ENCODE measurements at regions not wholly inside any gene's neighbourhood (a gene's known extent, or its start where the extent isn't known, plus 50 kb on each side); places are given as distances from the start of the nearest gene placed in this dataset.
"Not testable (repeated sequence)": the region's sequence is repeated elsewhere in the genome, so short reads cannot be mapped to it uniquely, and the experiment has no call there.

DNA sequence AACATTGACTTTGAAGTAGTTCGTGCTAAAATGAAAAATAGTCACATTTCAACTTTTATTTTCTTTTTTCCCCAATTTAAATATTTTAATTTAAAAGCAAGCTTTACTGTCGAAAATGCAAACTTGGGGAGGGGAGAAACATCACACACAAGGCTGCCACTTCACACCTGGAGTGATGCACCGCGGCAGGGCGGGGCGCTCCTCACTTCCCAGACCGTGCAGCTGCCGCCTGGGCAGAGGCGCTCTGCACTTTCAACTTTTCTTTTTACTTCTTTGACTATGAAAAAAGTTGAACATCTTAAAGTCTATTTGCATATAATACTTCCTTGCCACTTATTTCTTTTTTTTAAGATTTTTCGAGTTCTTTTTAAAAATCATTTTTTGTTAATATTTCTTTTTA is 993.3 kb upstream of the GJE1 start:
- DNase-seq = no peak

DNA sequence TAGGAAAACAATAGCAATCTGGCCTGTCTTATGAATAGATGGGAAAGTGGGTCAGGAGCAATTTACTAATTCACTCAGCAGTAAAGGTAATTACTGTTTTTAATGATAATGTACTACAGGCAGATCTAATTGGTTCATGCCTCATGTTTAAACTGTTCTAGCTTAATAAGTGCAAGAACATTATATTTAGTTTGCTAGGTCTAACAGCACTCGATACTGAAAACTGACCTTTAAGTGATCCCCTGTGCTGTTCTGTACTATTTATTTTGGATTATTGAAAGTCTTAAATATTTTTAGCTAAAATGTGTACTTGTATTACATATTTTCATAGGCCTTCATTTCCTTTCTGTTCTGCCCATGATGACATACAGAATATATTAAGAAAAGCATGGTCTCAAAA is 998.0 kb upstream of the GJE1 start:
- peak; percentile 26 for DNase-seq

DNA sequence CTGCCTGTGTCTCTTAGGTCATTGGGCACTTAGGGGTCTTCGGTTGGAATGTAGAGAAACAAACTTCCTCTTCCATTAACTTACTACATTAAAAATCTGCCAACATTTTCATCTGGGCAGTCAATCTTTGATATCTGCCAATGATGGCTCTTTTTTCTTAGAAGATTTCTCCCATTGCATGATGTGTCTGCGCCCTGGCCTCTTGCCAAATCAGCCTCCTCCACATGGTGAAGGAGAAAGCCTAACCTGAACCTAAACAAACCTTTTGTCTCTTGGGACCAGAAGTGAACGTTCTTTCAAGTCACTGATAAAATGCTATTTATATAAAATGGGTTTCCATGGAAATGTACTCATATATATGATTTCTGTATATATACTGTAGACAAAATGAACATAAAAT is 998.9 kb upstream of the GJE1 start:
- DNase-seq = no peak

DNA sequence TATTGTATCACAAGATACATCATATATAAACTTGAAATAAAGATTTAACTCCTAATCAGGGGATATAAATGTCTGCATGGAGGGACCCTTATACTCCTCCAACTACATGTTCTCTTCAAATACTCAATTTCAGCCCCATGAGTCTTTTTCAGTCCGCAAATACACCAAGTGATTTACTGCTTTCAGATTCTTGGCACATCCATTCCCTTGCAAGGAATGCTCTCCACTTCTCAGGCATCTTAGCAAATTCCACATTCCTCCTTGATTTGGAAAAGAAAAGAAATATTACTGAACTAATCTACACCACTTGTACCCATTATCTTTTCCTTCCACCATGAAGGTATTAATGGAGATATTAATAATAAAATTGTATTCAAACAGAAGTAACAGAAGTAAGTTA is 999.4 kb upstream of the GJE1 start:
- DNase-seq = no peak

DNA sequence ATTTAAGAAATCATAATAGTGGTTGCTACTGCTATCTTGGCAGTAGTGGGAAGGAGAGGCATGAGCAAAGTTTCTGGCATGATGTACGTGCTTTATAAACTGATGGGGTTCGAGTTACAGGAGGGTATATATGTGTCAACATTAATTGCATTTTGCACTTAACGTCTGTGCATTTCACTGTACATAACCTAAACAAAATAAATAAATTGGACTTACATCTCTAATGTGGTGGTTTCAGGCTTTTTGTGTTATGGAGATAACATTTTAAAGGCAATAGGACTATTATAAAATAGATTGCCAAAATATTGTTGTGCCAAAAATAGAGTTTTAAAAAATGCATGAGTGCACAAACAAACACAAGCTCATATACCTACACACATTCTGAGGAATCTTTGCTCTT is 1001.1 kb upstream of the GJE1 start:
- DNase-seq = no peak

DNA sequence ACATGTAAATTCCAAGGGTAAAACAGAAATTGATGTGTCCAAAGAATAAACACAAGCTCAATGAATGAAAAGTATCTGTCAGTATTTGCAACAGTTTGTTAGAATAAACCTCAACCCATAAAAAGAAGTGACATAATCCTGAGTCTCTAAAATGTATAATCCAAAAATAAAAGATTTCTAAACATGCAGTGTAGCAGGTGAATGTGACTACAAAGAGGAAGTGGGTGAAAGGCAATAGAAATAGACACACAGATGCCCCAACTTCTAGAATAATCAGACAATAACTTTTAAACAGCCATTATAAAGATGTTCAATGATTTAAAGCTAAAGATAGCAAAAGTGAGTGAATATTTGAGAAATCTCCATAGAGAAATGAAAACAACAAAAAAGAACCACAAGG is 1009.2 kb upstream of the GJE1 start:
- DNase-seq = no peak

DNA sequence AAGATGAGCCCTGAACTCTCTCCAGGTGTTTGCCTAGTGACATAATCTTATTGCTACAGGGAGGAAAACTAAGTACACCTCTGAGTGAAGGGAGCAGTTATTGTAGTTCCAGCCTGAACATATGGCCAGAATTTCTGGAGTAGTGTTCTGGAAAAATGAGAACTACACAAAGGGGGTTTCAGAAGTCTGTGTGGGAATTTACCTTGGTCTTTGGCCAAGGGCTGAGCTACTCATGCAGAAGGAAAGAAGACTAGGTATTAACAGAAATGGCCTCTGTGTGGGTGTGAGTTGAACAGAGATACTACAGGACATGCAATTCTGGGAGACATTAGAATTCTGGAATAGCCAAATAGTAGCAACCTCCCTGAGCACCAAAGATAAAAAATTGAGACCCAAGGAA is 1009.7 kb upstream of the GJE1 start:
- DNase-seq = no peak

DNA sequence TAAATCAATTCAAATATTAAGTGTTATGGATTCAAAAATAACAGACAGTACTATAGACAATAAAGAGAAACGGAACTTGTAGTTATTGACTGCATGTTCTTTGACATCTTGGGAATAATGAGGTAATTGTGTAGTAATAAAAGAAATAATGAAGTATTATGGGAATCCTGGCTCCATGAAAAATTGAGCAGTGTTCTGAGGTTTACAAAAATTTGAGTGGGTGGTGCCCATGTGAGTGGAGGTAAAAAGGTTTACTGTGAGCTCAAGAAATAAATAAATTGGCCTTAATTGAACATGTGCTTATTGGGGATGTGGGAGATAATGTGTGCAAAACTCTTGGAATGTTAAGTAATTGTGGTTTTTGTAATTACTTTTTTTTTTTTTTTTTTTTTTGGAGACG is 1013.7 kb upstream of the GJE1 start:
- DNase-seq = no peak

DNA sequence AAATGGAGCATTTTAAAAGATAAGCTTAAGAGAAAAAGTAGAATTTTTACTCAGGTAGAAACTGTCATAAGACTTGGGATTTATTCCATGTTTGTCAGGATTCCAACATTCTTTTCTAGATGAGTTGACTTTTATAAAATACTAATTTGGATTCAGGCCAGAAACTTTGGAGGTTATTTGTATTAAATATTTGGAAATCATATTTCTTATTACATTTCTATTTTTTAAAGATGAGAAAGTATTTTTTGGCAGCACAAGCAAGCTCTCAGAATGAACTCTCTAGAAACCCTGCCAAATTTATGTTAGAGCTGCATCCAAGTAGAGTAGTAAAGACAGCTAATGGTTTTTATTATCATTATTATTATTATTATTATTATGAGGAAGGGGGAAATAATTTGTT is 1014.9 kb upstream of the GJE1 start:
- DNase-seq = no peak

DNA sequence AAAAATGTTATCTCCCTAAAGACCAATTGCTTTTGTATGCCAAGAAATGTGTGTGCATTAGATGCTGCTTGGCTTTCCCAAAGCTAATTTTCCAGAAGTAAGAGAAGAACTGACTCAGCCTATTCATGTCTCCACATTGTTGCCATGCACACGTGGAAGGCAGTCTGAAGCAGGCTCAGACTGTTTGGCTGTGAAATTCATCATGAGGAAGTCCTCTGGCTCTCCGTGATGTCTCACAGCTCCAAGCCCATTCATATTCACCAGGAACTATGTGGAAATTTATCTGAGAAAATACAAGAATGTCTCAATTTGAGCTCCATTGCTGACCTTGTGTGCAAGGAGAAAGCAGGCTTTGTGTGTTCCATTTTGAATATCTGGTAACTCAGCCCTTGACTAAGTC is 1022.2 kb upstream of the GJE1 start:
- DNase-seq = no peak

DNA sequence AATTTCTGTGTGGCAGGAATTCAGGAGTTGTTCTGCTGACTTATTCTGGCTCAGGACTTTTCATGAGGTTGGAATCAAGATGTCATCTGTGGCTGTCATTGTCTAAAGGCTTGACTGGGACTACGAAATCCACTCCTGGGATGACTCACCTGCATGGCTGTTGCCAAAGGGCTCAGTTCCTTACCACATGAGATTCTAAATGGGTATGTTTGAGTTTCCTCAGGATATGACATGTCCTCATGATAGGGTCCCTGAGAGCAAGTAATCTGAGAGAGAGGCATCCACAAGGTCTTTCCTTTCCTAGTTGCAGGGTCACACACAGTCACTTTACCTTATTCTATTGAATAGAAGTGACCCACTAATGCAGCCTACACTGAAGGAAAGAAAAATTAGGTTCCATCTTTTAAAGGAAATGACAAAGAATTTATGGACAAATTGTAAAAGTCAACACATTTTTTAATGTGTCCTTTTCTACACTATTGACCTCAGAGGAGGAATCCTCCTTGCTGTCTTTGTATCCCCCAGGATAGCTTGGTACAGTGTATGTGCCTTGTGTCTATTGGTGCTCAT is 1025.0 kb upstream of the GJE1 start:
- no peak for DNase-seq

DNA sequence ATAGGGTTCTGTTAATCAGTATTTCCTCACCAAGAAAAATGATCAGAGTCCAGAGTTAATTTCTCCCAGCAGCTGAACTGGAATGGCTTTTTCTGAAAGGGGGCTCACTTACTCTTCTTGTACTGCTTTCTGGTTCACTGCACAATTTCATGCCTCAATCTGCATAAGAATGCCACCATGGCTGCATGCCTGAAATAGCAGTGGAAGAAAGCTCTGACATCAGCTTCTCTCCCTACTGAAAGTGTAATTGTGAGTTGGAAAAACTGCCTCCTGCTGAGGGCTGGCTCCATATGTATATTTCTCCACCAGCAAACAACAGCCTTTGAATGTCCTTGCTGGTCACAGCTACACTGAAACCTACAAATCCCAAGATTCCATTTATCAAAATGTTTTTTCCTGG is 1027.2 kb upstream of the GJE1 start:
- no peak for DNase-seq

DNA sequence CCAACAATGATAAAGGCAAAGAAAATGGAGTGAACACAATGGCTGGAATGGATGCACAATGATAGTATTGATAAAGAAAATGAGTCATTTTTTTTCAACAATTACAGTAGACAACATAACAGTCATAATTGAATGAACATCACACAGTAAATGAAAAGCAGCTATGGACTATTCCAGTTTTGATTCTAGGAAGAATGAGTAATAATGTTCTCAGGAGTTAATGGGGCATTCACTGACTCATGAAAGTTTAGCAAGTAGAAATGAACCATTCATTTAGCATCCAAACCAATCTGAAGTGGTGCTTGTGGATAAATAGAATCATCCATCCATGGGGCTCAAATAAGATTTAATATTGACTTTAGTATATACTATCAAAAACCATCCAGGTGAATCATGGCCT is 1029.5 kb upstream of the GJE1 start:
- DNase-seq = peak; percentile 65

DNA sequence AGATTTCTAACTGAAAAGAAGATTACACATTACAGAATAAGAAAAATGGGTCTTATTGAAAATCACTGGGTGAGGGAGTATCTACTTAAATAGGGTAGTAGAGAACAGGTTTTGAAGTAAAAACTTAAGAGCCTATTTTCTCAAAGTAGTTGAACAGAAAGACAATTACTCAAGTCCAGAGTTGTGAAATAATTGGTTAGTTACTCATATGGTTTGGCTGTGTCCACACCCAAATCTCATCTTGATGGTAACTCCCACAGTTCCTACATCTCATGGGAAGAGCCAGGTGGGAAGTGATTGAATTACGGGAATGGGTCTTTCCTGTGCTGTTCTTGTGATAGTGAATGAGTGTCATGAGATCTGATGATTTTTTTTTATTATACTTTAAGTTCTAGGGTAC is 1035.3 kb upstream of the GJE1 start:
- no peak for DNase-seq

DNA sequence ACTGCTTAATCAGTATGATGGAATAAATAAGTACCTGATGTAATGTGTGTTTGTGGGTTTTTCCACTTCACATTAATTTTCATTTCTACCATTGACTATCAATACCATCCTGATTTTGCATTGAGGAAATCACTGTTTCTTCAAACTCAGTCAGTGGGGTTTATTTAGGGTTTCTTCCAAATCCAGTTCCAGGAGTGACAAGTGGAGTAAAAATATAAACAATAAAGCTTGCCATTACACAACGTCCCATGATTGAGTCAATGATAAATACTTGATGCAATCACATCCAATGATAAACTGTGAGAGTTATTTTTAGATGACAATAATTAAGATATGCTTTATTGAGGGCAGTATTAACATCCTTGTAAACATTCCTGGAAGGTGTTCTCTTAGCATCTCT is 1037.4 kb upstream of the GJE1 start:
- no peak for DNase-seq

DNA sequence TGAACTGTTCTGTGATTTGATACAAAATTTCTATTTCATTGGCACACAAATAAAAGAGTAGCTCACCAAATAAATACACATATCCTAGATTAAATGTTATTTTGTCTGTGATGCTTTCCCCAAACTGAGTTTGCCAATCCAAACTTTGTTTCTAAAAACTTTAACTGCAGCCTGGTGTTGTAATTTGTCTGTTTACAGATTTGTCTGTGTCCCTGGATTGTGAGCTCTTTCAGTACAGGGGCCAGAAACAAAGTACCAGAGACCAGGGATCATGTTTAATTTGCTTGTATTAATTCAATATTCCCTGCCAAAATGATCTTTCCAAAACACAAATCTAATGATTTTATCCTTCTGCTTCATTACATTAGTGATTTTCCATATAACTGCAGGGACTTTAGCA is 1044.6 kb upstream of the GJE1 start:
- DNase-seq = no peak

DNA sequence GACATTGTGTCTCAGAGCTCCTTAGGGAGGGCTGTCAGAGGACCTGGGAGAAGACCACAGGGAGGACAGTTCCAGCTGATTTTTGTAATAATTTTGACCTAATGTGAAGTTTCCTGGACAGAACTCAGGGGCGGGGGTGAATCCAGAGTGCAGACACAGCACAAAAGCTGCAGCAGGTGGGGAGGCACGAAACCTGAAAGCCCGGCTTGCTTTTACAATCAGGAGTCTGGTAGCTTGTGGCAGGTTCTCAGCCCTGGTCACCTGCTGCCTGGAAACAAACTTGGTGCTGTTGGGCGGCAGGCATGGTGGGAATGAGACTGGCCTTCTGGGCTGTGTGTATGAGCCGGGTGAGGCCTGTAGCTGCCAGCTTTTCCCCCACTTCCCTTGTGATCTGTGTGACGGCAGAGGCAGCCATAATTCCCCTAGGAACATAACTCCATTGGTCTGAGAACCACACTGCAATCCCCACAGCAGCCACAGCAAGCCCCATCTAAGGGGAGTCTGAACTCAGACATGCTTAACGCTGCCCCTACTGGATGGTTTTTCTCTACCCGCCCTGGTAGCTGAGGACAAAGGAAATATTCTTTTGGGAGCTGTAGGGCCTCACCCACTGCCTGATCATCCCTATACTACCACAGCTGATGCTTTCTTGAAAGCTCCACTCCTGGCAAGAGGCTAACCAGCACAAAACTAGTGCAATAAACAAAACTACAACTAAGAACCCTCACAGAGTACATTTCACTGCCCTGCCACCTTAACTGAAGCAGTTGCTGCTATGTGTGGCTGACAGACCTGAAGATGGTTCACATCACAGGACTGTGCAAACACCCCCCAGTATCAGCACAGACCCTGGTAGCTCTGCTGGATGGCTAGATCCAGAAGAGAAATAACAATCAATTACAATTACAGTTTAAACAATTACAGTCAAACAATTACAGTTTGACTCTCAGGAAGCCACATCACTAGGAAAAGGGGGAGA is 1055.1 kb upstream of the GJE1 start:
- peak; percentile 21 for DNase-seq

DNA sequence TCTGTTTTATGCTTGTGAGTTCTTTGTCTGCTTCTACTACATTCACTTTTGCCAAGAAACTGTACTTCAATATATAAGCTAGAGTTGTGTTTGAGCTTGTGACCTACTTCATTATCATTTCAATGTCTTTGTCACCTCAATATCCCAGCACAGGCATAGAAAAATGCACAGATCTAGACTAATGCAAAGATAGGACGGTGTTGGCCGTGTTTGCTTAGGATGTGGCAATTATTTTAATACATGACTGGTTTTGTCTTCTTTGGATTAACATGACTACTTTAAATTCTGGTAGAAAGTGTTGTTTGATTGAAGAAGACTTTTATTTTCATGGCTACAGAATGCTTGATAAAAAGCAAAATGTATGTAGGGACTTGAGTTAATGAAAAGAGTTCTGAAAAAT is 1075.0 kb upstream of the GJE1 start:
- DNase-seq = no peak

DNA sequence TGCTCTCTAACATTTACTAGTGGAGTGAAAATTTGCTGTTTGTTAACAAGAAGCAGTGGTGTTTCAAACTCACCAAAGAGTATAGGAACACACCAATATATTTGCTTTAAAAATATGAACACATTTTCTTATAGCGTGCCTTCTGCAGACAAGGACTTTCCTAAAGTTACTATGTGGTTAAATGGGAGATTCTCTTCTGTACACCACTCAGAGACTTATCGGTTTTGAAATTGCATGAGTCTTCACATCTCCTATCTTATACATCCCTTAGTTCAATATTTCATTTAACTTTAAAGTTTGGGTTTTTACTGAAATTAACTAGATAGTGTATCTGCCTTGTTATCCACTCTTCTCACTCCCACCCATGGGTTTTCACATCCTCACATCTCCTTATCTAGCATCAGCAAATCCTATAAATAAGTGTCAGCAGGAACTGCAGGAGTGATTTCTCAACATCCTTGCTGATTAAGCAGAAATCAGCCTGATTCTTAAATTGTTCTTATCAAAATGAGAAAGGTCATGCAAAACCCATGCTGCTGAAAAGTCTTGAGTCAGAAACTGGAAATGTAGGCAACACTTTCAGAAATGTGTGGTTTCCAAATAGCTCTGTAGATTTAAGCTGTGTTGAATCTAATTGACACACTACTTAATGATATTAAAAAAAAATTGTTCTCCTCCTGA is 1075.6 kb upstream of the GJE1 start:
- no peak for DNase-seq

DNA sequence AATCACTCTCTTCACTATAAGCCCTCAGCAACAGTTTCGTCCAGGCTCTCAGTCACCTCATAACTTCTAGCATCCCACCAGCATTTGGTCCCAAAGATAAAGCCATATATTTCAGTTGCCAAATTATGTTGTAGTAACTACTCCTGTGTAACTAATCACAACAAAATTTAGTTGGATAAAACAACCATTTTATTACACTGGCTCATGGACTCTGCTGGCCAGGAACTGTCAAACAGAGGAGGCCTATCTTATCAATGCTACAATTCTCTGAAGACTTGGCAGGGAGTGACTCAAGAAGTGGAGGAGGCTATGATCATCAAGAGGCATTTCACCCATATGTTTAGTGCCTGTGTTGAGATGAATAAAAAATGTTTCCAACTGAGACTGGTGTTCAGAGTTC is 1082.3 kb upstream of the GJE1 start:
- no peak for DNase-seq

DNA sequence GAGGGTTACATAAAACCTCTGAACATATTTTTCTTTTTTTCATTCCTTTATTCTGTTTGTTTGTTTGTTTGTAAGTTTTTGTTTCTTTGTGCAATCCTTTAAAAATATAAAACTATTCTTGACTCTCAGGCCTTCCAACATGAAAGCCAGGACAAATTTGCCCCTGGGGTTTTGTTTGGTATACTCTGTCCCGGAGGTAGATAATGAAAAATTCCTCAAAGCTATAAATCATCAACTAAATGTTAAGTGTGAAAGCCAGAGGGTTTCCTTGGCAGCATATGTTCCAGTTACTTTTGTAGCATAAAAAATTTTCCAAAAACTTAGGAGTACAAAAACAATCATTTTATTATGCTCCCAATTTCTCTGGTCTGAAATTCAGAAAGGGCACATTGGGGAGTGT is 1084.3 kb upstream of the GJE1 start:
- DNase-seq = no peak

DNA sequence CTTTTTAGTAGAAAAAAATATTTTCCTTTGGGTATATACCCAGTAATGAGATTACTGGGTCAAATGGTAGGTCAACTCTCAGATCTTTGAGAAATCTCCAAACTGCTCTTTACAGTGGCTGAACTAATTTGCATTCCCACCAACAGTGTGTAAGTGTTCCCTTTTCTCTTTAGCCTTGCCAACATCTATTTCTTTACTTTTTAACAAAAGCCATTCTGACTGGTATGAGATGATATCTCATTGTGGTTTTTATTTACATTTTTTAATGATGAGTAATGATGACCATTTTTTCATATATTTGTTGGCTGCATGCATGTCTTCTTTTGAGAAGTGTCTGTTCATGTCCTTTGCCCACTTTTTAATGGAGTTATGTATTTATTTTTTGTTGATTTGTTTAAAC is 1086.2 kb upstream of the GJE1 start:
- not testable (repeated sequence) for DNase-seq

DNA sequence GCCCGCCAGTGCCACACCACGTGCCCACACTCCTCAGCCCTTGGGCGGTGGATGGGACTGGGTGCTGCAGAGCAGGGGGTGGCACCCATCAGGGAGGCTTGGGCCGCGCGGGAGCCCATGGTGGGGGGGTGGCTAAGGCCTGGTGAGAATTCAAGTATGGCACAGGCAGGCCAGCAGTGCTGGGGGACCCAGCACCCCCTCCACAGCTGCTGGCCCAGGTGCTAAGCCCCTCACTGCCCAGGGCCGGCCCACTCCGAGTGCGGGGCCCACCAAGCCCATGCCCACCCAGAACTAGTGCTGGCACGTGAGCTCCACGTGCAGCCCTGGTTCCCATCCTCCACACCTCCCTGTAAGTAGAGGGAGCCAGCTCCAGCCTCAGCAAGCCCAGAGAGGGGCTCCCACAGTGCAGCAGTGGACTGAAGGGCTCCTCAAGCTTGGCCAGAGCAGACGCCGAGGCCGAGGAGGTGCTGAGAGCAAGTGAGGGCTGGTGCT is 1091.1 kb upstream of the GJE1 start:
- no peak for DNase-seq

Measured in NCI-H1436 treated with DMSO at 0.1 percent for 48 hours (cell line).